DOHH2 (cell line): ENCODE measurements at regions not wholly inside any gene's neighbourhood (a gene's known extent, or its start where the extent isn't known, plus 50 kb on each side); places are given as distances from the start of the nearest gene placed in this dataset.

Experiments
- H3F3A ChIP-seq: fragments of 200-600 bp; sonication (generic), shearing (Covaris generic); 2 replicates; pipeline ENCODE4 v1.6.0; 2016; ENCODE audit warnings: antibody characterized with exemption, mild to moderate bottlenecking; ENCODE audit not compliant: control insufficient read depth, insufficient read depth
- H3K27ac ChIP-seq: fragments of 200-600 bp; sonication (generic); 2 replicates; pipeline ENCODE4 v1.5.1; 2014; ENCODE audit warnings: low read depth, mild to moderate bottlenecking, low read length, moderate library complexity
- H3K27me3 ChIP-seq: fragments of 200-600 bp; sonication (generic); 2 replicates; pipeline ENCODE4 v1.6.1; 2014; ENCODE audit warnings: mild to moderate bottlenecking, low read length, mixed read lengths; ENCODE audit not compliant: control insufficient read depth
- H3K36me3 ChIP-seq: fragments of 200-600 bp; sonication (generic); 2 replicates; pipeline ENCODE4 v1.6.1; 2014; ENCODE audit warnings: mild to moderate bottlenecking, low read length, moderate library complexity, mixed read lengths; ENCODE audit not compliant: control insufficient read depth
- H3K4me1 ChIP-seq: fragments of 200-600 bp; sonication (generic); 2 replicates; pipeline ENCODE4 v1.6.1; 2014; ENCODE audit warnings: mild to moderate bottlenecking, low read length, mixed read lengths; ENCODE audit not compliant: control insufficient read depth
- H3K4me2 ChIP-seq: fragments of 200-600 bp; sonication (generic); 2 replicates; pipeline ENCODE4 v1.6.0; 2014; ENCODE audit warnings: mild to moderate bottlenecking, low read length, moderate library complexity
- H3K4me3 ChIP-seq: fragments of 200-600 bp; sonication (generic); 2 replicates; pipeline ENCODE4 v1.5.1; 2014; ENCODE audit warnings: mild to moderate bottlenecking, low read length, mixed read lengths
- H3K79me2 ChIP-seq: fragments of 200-600 bp; sonication (generic); 2 replicates; pipeline ENCODE4 v1.6.1; 2014; ENCODE audit warnings: mild to moderate bottlenecking, low read length, mixed read lengths; ENCODE audit not compliant: control insufficient read depth
- H3K9me2 ChIP-seq: fragments of 200-600 bp; sonication (generic); replicated peaks from 2 replicates; pipeline ENCODE4 v1.6.1; 2014; ENCODE audit warnings: mild to moderate bottlenecking, low read length, mixed read lengths; ENCODE audit not compliant: control insufficient read depth
- H3K9me3 ChIP-seq: fragments of 200-600 bp; sonication (generic); 2 replicates; pipeline ENCODE4 v1.6.1; 2014; ENCODE audit warnings: antibody characterized with exemption, low read length, mixed read lengths; ENCODE audit not compliant: control insufficient read depth, insufficient read depth
- H4K20me1 ChIP-seq: fragments of 200-600 bp; sonication (generic); 2 replicates; pipeline ENCODE4 v1.6.0; 2014; ENCODE audit warnings: low read depth, mild to moderate bottlenecking, antibody characterized with exemption, low read length, moderate library complexity; ENCODE audit not compliant: control insufficient read depth, insufficient read depth
- CTCF ChIP-seq: fragments of 200-600 bp; sonication (generic); IDR thresholded peaks from one replicate; pipeline ENCODE4 v1.5.1; 2014; ENCODE audit warnings: antibody characterized with exemption, mild to moderate bottlenecking, low read depth, low read length; ENCODE audit not compliant: poor library complexity, severe bottlenecking
- EZH2phosphoT487 ChIP-seq: fragments of 200-600 bp; sonication (generic); IDR thresholded peaks from 2 replicates; pipeline ENCODE4 v1.6.1; 2017; ENCODE audit warnings: borderline replicate concordance, mild to moderate bottlenecking, antibody characterized with exemption, low read length, moderate library complexity, mixed read lengths

- H3K79me2 ChIP-seq = no peaks in the 10 kb centered on the region
- no peaks in the 10 kb centered on the region for H3K9me2 ChIP-seq
- no peaks in the 10 kb centered on the region for H3K36me3 ChIP-seq
- H3K27me3 ChIP-seq = no peaks in the 10 kb centered on the region
- H3K27ac ChIP-seq = no peak overlapping the region
- H4K20me1 ChIP-seq = no peaks in the 10 kb centered on the region
- H3K4me1 ChIP-seq = no peaks in the 10 kb centered on the region
- H3K9me3 ChIP-seq = no peaks in the 10 kb centered on the region
- no peak overlapping the region for H3K4me3 ChIP-seq
- TF ChIP-seq CTCF (no peak), EZH2phosphoT487 (no peak)
- no peak overlapping the region for H3K4me2 ChIP-seq
- no peaks in the 10 kb centered on the region for H3F3A ChIP-seq
These were observed 237.5 kb upstream of the GEMIN8 start for GRCh38 chrX:14267216-14267615.

GRCh38 chrX:14266705-14267104 is 237.0 kb upstream of the GEMIN8 start:
- H3K4me2 ChIP-seq = no peak overlapping the region
- no peak overlapping the region for H3K27ac ChIP-seq
- no peak overlapping the region for H3K4me3 ChIP-seq
- H3K27me3 ChIP-seq = no peaks in the 10 kb centered on the region
- no peaks in the 10 kb centered on the region for H3F3A ChIP-seq
- no peaks in the 10 kb centered on the region for H3K9me2 ChIP-seq
- H3K79me2 ChIP-seq = no peaks in the 10 kb centered on the region
- no peak for TF ChIP-seq CTCF
- no peak for TF ChIP-seq EZH2phosphoT487
- H3K4me1 ChIP-seq = no peaks in the 10 kb centered on the region
- no peaks in the 10 kb centered on the region for H4K20me1 ChIP-seq
- H3K36me3 ChIP-seq = no peaks in the 10 kb centered on the region
- H3K9me3 ChIP-seq = no peaks in the 10 kb centered on the region

GRCh38 chrX:14243823-14244222 is 214.1 kb upstream of the GEMIN8 start:
- Histone ChIP-seq H3K27me3 (no peaks in the 10 kb centered on the region), H3K4me3 (no peak overlapping the region), H3K4me2 (no peak overlapping the region), H3F3A (no peaks in the 10 kb centered on the region), H3K9me2 (no peaks in the 10 kb centered on the region), H3K4me1 (no peaks in the 10 kb centered on the region), H3K27ac (no peak overlapping the region), H3K79me2 (no peaks in the 10 kb centered on the region), H3K9me3 (no peaks in the 10 kb centered on the region), H4K20me1 (no peaks in the 10 kb centered on the region), H3K36me3 (no peaks in the 10 kb centered on the region)
- no peak for TF ChIP-seq EZH2phosphoT487
- TF ChIP-seq CTCF = no peak

- H3K27ac ChIP-seq = no peak overlapping the region
- no peaks in the 10 kb centered on the region for H3K9me2 ChIP-seq
- H3K9me3 ChIP-seq = no peaks in the 10 kb centered on the region
- TF ChIP-seq CTCF = no peak
- no peak for TF ChIP-seq EZH2phosphoT487
- H3K36me3 ChIP-seq = no peaks in the 10 kb centered on the region
- no peaks in the 10 kb centered on the region for H3K79me2 ChIP-seq
- no peaks in the 10 kb centered on the region for H4K20me1 ChIP-seq
- no peaks in the 10 kb centered on the region for H3K27me3 ChIP-seq
- no peak overlapping the region for H3K4me3 ChIP-seq
- H3K4me1 ChIP-seq = no peaks in the 10 kb centered on the region
- H3F3A ChIP-seq = no peaks in the 10 kb centered on the region
- H3K4me2 ChIP-seq = no peak overlapping the region
These were observed 205.3 kb upstream of the GEMIN8 start for GRCh38 chrX:14235004-14235403.
